KBM-7 (cell line): ENCODE measurements at regions not wholly inside any gene's neighbourhood (a gene's known extent, or its start where the extent isn't known, plus 50 kb on each side); places are given as distances from the start of the nearest gene placed in this dataset.

Experiments used
- DNase-seq: peaks from one replicate; pipeline ENCODE4 v3.0.0-alpha.2; 2015
- in situ Hi-C: fragments of 300-500 bp; cut with MboI; formaldehyde crosslinking; loops from 2 replicates; pipeline ENCODE4 v1.14.3; 2020; ENCODE audit warnings: low sequenced_read_pairs, low pct_unique_long_range_greater_than_20kb, mixed read lengths

- in situ Hi-C loops, result no loop called here
- DNase-seq, result no peak
Observed at GRCh38 chr11:116209255-116209654, 563.5 kb downstream of the BUD13 start.

GRCh38 chr11:116207421-116208141 is 565.2 kb downstream of the BUD13 start:
- DNase-seq, result no peak
- in situ Hi-C loops, result no loop called here

GRCh38 chr11:116207019-116207418 is 565.8 kb downstream of the BUD13 start:
- DNase-seq, result no peak
- in situ Hi-C loops, result no loop called here

GRCh38 chr11:116202922-116203321 is 569.9 kb downstream of the BUD13 start:
- DNase-seq, result no peak
- in situ Hi-C loops, result no loop called here

GRCh38 chr11:116200564-116200963 is 572.2 kb downstream of the BUD13 start:
- no peak for DNase-seq
- in situ Hi-C loops, result no loop called here

GRCh38 chr11:116199182-116199581 is 573.6 kb downstream of the BUD13 start:
- no peak for DNase-seq
- in situ Hi-C loops, result no loop called here

- in situ Hi-C loops, result no loop called here
- no peak for DNase-seq
Observed at GRCh38 chr11:116194156-116194904, 578.5 kb downstream of the BUD13 start.

GRCh38 chr11:116193321-116194131 is 579.3 kb downstream of the BUD13 start:
- in situ Hi-C loops, result no loop called here
- DNase-seq, result no peak

GRCh38 chr11:116192509-116193210 is 580.1 kb downstream of the BUD13 start:
- DNase-seq, result no peak
- in situ Hi-C loops, result no loop called here

- in situ Hi-C loops, result no loop called here
- no peak for DNase-seq
Observed at GRCh38 chr11:116190861-116191260, 581.9 kb downstream of the BUD13 start.

GRCh38 chr11:116189408-116190170 is 583.2 kb downstream of the BUD13 start:
- in situ Hi-C loops, result no loop called here
- DNase-seq, result no peak

- DNase-seq, result no peak
- in situ Hi-C loops, result no loop called here
Observed at GRCh38 chr11:116188350-116188749, 584.4 kb downstream of the BUD13 start.

- in situ Hi-C loops, result no loop called here
- DNase-seq, result no peak
Observed at GRCh38 chr11:116187026-116187425, 585.8 kb downstream of the BUD13 start.

GRCh38 chr11:116185551-116185950 is 587.2 kb downstream of the BUD13 start:
- in situ Hi-C loops, result no loop called here
- no peak for DNase-seq

GRCh38 chr11:116184763-116185162 is 588.0 kb downstream of the BUD13 start:
- in situ Hi-C loops, result no loop called here

GRCh38 chr11:116182356-116182966 is 590.3 kb downstream of the BUD13 start:
- no peak for DNase-seq
- in situ Hi-C loops, result no loop called here

More at GRCh38 chr11:116184763-116185162, 588.0 kb downstream of the BUD13 start:
- no peak for DNase-seq

- no peak for DNase-seq
- in situ Hi-C loops, result no loop called here
Observed at GRCh38 chr11:116180806-116181600, 591.8 kb downstream of the BUD13 start.
